Astrocyte of the spinal cord (primary cell): ENCODE measurements at regions not wholly inside any gene's neighbourhood (a gene's known extent, or its start where the extent isn't known, plus 50 kb on each side); places are given as distances from the start of the nearest gene placed in this dataset.

ENCODE experiments used
- DNase-seq: peaks from one replicate; pipeline ENCODE4 v3.0.0; 2011; ENCODE audit warnings: low read depth, low spot score
- H3K4me3 ChIP-seq: 2 replicates; pipeline ENCODE4 v1.5.1; 2011; ENCODE audit warnings: low read depth, mild to moderate bottlenecking, low read length, moderate library complexity
- CTCF ChIP-seq: IDR thresholded peaks from 2 replicates; pipeline ENCODE4 v1.5.1; 2012; ENCODE audit warnings: low read depth, mild to moderate bottlenecking, low read length, inconsistent platforms
- in situ Hi-C: cut with HindIII; loops from 2 replicates; pipeline ENCODE4 v1.10.0; 2017; ENCODE audit warnings: low sequenced_read_pairs

GRCh38 chr6:23311211-23311610, 741.8 kb downstream of the HDGFL1 start:
- DNase-seq: no peak
- no peak for TF ChIP-seq CTCF
- H3K4me3 ChIP-seq: no peak overlapping the region
- in situ Hi-C loops: no loop called here

- in situ Hi-C loops: no loop called here
- TF ChIP-seq CTCF: no peak
- no peak overlapping the region for H3K4me3 ChIP-seq
- no peak for DNase-seq
Measured at GRCh38 chr6:23316131-23316530, 746.8 kb downstream of the HDGFL1 start.

GRCh38 chr6:23316931-23317330, 747.6 kb downstream of the HDGFL1 start:
- no peak for TF ChIP-seq CTCF
- in situ Hi-C loops: no loop called here
- no peak for DNase-seq
- no peak overlapping the region for H3K4me3 ChIP-seq

GRCh38 chr6:23319582-23319981, 750.2 kb downstream of the HDGFL1 start:
- no peak for TF ChIP-seq CTCF
- DNase-seq: no peak
- no peak overlapping the region for H3K4me3 ChIP-seq
- in situ Hi-C loops: no loop called here

GRCh38 chr6:23320471-23321015, 751.2 kb downstream of the HDGFL1 start:
- TF ChIP-seq CTCF: no peak
- in situ Hi-C loops: no loop called here
- no peak overlapping the region for H3K4me3 ChIP-seq
- DNase-seq: no peak

GRCh38 chr6:23323897-23324296, 754.5 kb downstream of the HDGFL1 start:
- no peak for DNase-seq
- H3K4me3 ChIP-seq: no peak overlapping the region
- in situ Hi-C loops: no loop called here
- no peak for TF ChIP-seq CTCF

- TF ChIP-seq CTCF: no peak
- in situ Hi-C loops: no loop called here
- no peak for DNase-seq
- H3K4me3 ChIP-seq: no peak overlapping the region
Measured at GRCh38 chr6:23325065-23325464, 755.7 kb downstream of the HDGFL1 start.
